ENCODE measurements at regions not wholly inside any gene's neighbourhood (a gene's known extent, or its start where the extent isn't known, plus 50 kb on each side); places are given as distances from the start of the nearest gene placed in this dataset.

- 44% methylated on average over 3 of the region's 3 CpGs for WGBS (ENCODE audit: insufficient coverage, insufficient replicate concordance, low lambda C conversion rate, missing lambda C conversion rate)
- H3K27ac ChIP-seq (ENCODE audit: control insufficient read depth, insufficient read depth): no peak overlapping the region
- ChIA-PET SMC1A (ENCODE audit: uncharacterized antibody, unreplicated experiment) (no interaction called here), POLR2A (no interaction called here), CTCF (interaction anchor here (1.3 kb wide), 1 partner anchor 12 kb away, joined by 3 read pairs; no protein-coding TSS in a partner anchor), RAD21 (ENCODE audit: unreplicated experiment) (no interaction called here)
- intact Hi-C loops (cut with micrococcal nuclease; ENCODE audit: unreplicated experiment) (no loop called here), in situ Hi-C loops (cut with MboI) (no loop called here)
- TF ChIP-seq MAX (IDR thresholded peaks at IDR 0.05; ENCODE audit: low read depth, low read length) (no peak), POLR2A (IDR thresholded peaks at IDR 0.05; ENCODE audit: low read depth, low read length) (no peak), ATF2 (IDR thresholded peaks at IDR 0.05; ENCODE audit: low read length) (no peak), SP1 (IDR thresholded peaks at IDR 0.05; ENCODE audit: low read depth, low read length) (no peak), ZSCAN29 (IDR thresholded peaks at IDR 0.05) (no peak), CREB1 (IDR thresholded peaks at IDR 0.05; ENCODE audit: low read depth) (no peak), ETV6 (conservative IDR thresholded peaks at IDR 0.05 in 1 of 2, IDR thresholded peaks at IDR 0.05 in 1 of 2; ENCODE audit: borderline replicate concordance in 1 of 2, low read depth in 1 of 2) (no peak)
- H3K4me1 ChIP-seq (ENCODE audit: control insufficient read depth, insufficient read depth, low read length): no peaks in the 10 kb centered on the region
- ATAC-seq (no peak), FAIRE-seq (no peak), DNase-seq (ENCODE audit: low read depth, low spot score) (no peak)
- H3K9me3 ChIP-seq (replicated peaks; ENCODE audit: control insufficient read depth, insufficient read depth, low read length): no peaks in the 10 kb centered on the region
- H4K20me1 ChIP-seq (ENCODE audit: control insufficient read depth, insufficient read depth): no peaks in the 10 kb centered on the region
- H2AFZ ChIP-seq (ENCODE audit: control insufficient read depth, low read depth, low read length): no peak overlapping the region
- no peaks in the 10 kb centered on the region for H3K27me3 ChIP-seq (replicated peaks in 1 of 2; ENCODE audit: control insufficient read depth in 2 of 2, insufficient read depth in 2 of 2, low read length in 1 of 2)
- BruUV-seq (replicated peaks): no TSS peak
- H3K36me3 ChIP-seq (ENCODE audit: control insufficient read depth in 2 of 2, insufficient read depth in 2 of 2, low read length in 1 of 2): no peaks in the 10 kb centered on the region
- no peaks in the 10 kb centered on the region for H3K79me2 ChIP-seq (ENCODE audit: control insufficient read depth, insufficient read depth, low read length)
- H3K4me3 ChIP-seq: no peak overlapping the region
- no peak overlapping the region for H3K9ac ChIP-seq (ENCODE audit: control insufficient read depth, insufficient read depth, low read length)
- H3K4me2 ChIP-seq (ENCODE audit: control insufficient read depth, insufficient read depth): no peak overlapping the region
These were observed 53.3 kb upstream of the ZC3H11B start for GRCh38 chr1:219666242-219666641.

- ChIA-PET POLR2A (no interaction called here), RAD21 (ENCODE audit: unreplicated experiment) (no interaction called here), CTCF (interaction anchor here (0.5 to 1.3 kb wide), 2 partner anchors 11 to 207 kb away, joined by 3 read pairs; no protein-coding TSS in a partner anchor), SMC1A (ENCODE audit: uncharacterized antibody, unreplicated experiment) (no interaction called here)
- Histone ChIP-seq H3K79me2 (ENCODE audit: control insufficient read depth, insufficient read depth, low read length) (no peaks in the 10 kb centered on the region), H3K4me1 (ENCODE audit: control insufficient read depth, insufficient read depth, low read length) (peaks cover 4% of the 10 kb centered on the region), H3K4me2 (ENCODE audit: control insufficient read depth, insufficient read depth) (no peak overlapping the region), H4K20me1 (ENCODE audit: control insufficient read depth, insufficient read depth) (no peaks in the 10 kb centered on the region), H3K9ac (ENCODE audit: control insufficient read depth, insufficient read depth, low read length) (no peak overlapping the region), H3K36me3 (ENCODE audit: control insufficient read depth in 2 of 2, insufficient read depth in 2 of 2, low read length in 1 of 2) (no peaks in the 10 kb centered on the region), H2AFZ (ENCODE audit: control insufficient read depth, low read depth, low read length) (no peak overlapping the region), H3K9me3 (replicated peaks; ENCODE audit: control insufficient read depth, insufficient read depth, low read length) (no peaks in the 10 kb centered on the region), H3K27me3 (replicated peaks in 1 of 2; ENCODE audit: control insufficient read depth in 2 of 2, insufficient read depth in 2 of 2, low read length in 1 of 2) (no peaks in the 10 kb centered on the region), H3K27ac (ENCODE audit: control insufficient read depth, insufficient read depth) (no peak overlapping the region), H3K4me3 (no peak overlapping the region)
- no TSS peak for BruUV-seq (replicated peaks)
- TF ChIP-seq USF2 (IDR thresholded peaks at IDR 0.05; ENCODE audit: borderline replicate concordance, low read depth, low read length) (no peak), ZBTB33 (IDR thresholded peaks at IDR 0.05) (no peak), SPI1 (IDR thresholded peaks at IDR 0.05; ENCODE audit: borderline replicate concordance, insufficient read depth, low read depth, low read length) (no peak)
- DNase-seq (ENCODE audit: low read depth, low spot score) (no peak), ATAC-seq (no peak), FAIRE-seq (no peak)
- intact Hi-C loops (cut with micrococcal nuclease; ENCODE audit: unreplicated experiment) (no loop called here), in situ Hi-C loops (cut with MboI) (no loop called here)
- 4% methylated on average over 1 of the region's 1 CpG for WGBS (ENCODE audit: insufficient coverage, insufficient replicate concordance, low lambda C conversion rate, missing lambda C conversion rate)
These were observed 52.2 kb upstream of the ZC3H11B start for GRCh38 chr1:219665089-219665488.

Data from GM12878 (cell line).